GM21786 (cell line): ENCODE measurements at regions not wholly inside any gene's neighbourhood (a gene's known extent, or its start where the extent isn't known, plus 50 kb on each side); places are given as distances from the start of the nearest gene placed in this dataset.
"Not testable (repeated sequence)": the region's sequence is repeated elsewhere in the genome, so short reads cannot be mapped to it uniquely, and the experiment has no call there.

Experiments
- ATAC-seq: cut with Tn5 transposase; IDR thresholded peaks from one replicate; pipeline ENCODE4 v1.9.1; 2021; ENCODE audit not compliant: unreplicated experiment

DNA sequence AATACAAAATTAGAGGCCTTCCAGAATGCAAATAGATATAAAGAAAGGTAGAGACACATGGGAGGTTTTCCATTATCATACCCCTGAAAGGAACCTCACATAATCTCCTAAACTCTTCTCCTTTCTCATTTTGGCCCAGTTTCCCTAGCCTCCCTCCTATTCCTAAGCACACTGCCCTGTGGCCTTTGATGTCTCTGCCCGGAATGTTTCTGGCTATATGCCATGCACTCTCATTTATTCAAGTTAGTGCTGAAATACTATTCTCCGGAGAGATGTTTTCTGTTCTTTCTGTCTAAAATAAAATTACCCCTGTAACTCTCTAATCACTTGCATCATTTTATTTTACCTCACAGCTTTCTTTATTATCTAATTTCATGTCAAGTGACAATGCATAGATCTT, 1287.7 kb downstream of the SLITRK5 start:
- no peak for ATAC-seq

DNA sequence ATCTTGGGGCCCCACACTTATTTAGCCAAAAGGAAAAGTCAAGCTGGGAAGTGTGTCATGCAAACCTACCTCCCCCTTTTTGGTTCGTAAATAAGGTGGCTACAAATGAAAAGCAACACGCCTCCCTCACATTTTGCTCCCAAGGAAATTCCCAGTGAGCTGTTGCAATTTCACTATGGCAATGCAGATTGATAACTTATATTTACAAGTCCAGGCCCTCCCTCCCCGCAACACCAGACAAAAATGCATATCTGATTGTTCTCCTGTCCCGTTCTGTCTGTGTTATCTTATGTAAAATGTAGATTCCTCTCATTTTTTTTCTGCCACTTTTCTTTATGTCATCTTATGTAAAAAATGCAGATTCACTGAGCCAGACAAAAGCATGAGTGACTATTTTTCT, 1305.3 kb downstream of the SLITRK5 start:
- ATAC-seq: no peak

- no peak for ATAC-seq
These were observed 1307.4 kb downstream of the SLITRK5 start for GRCh38 chr13:88978607-88979006.

- ATAC-seq: peak; percentile 61
These were observed 1308.4 kb downstream of the SLITRK5 start for GRCh38 chr13:88979465-88980175.

DNA sequence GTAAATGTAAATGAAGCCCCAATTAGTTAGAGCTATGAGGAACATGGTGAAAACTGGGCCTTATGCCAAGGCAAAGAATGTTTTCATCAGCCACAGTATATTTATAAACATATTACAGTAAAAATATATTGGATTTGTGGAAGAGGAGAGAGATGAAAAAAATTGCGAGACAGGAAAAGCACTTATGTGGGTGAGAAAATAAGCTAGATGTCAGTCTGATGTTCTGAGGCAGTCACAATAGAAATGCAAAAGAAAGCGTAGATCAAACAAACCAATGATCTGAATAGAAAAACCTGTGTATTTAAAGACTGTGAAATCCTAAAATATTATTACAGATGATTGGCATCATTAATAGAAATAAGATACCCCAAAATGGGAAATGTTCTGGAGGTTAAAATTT, 1332.5 kb downstream of the SLITRK5 start:
- ATAC-seq: no peak

DNA sequence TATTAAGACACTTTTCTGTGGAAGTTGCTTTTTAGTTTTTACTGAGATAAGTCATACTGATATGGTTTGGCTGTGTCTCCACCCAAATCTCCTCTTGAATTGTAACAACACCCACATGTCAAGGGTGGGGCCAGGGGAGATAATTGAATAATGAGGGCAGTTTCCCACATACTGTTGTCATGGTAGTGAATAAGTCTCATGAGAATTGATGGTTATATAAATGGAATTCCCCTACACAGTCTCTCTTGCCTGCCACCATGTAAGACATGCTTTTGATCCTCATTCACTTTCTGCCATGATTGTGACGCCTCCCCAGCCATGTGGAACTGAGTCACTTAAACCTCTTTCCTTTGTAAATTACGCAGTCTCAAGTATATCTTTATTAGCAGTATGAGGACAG, 1340.4 kb downstream of the SLITRK5 start:
- ATAC-seq: no peak

- ATAC-seq: no peak
These were observed 1356.6 kb downstream of the SLITRK5 start for GRCh38 chr13:89027694-89028306.

DNA sequence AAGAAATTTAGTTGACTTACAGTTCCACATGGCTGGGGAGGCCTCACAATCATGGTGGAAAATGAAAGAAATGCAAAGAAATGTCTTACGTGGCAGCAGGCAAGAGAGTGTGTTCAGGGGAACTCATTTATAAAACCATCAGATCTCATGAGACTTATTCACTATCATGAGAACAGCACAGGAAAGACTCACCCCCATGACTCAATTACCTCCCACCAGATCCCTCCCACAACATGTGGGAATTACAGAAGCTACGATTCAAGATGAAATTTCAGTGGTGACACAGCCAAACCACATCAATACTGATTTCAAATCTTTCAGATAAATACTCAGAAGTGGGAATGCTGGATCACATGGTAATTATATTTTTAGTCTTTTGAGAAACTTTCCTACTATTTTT, 1357.9 kb downstream of the SLITRK5 start:
- no peak for ATAC-seq

GRCh38 chr13:89034015-89034414, 1362.8 kb downstream of the SLITRK5 start:
- ATAC-seq: no peak

DNA sequence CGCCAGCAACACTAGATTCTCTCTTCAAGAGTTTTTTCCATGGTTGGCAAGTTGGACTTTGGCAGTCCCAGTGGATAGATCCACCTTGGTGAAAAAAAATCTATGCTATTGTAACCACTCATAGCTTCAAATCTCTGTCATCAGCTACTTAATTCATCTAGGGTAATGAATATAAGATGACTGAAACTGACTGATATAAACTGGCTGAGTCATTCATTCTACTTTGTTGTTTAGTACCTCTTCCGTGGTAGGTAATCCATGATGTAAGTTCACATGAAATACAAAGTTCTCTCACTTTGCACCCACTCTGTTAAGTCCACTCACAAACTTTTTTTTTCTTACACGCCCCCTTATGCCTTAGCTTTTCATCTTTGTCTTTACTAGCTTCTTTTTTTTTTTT, 1381.5 kb downstream of the SLITRK5 start:
- ATAC-seq: no peak

- no peak for ATAC-seq
These were observed 1382.2 kb downstream of the SLITRK5 start for GRCh38 chr13:89053418-89053817.

DNA sequence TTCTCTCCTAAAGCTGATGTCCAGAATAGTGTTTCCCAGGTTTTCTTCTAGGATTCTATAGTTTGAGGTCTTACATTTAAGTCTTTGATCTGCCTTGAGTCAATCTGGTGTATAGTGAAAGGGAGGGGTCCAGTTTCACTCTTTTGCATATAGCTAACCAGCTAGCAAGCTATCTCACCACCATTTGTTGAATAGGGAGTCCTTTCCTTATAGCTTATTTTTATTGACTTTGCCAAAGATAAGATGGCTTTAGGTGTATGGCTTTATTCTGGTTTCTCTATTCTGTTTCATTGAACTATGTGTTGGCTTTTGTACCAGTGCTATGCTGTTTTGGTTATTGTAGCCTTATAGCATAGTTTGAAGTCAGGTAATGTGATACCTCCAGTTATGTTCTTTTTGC, 1386.1 kb downstream of the SLITRK5 start:
- no peak for ATAC-seq

- ATAC-seq: no peak
These were observed 1386.7 kb downstream of the SLITRK5 start for GRCh38 chr13:89057862-89058261.

DNA sequence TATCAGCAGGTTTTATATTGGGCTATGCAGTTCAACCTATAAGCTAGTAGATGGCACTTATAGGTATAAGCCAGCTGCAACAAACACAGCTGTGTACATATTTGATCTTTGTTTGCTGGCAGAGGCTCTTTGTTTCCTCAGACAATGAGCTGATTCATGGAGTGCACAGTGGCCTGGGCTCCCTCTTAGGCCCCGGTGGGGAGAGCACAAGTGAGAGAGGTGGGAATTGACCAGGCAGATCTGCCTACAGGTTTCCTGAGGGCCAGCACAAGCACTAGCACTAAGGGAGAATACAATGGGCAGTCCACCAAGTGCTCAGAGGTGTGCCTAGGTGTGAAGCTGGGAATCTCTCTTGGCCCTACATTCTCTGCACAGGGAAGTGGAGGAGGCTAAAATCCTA, 1390.7 kb downstream of the SLITRK5 start:
- ATAC-seq: no peak

DNA sequence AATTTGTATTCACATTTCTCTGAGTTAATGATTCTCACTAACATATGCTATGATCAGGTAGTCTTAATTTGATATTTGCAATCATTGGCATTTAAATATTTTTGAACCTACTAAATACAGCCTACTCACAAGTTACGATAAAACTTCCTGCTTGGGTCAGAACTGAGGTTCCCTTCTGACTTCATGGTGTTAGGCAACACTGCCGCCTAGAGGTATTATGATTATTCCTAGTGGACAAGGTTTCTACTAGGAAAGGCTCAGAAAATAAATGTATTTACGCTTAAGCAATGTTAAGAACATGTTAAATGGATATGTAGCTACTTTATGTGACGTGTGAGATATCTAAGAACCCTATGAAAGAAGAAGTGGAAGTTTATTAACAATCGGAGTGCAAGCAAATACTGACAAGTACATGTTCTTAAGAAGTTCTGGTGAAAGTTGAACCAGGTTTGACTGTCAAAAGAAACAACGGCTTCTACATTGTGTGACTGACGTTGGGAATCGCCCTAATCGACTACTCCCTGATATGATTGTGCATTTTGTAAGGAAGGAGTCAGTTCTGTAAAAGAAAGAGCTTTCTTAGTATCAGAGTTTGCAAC, 1395.8 kb downstream of the SLITRK5 start:
- ATAC-seq: peak; percentile 47

DNA sequence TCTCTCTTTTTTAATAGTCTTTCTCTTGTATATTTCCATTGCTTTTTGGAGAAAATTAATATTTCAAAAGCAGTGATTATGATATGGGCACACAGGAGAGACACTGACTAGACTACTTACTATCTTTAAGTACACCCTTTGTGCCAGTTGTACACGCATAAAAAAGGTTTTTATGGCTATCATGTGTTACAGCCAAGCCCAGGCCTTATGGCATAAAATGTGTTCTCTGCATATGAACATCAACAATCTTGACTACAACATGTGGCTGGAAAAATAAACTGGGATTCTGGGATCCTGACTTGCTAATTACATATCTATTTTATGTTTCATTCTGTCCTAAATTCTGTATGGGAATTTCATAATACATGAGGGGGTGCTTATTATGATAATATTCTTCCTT, 1401.8 kb downstream of the SLITRK5 start:
- ATAC-seq: no peak

- ATAC-seq: no peak
These were observed 1405.5 kb downstream of the SLITRK5 start for GRCh38 chr13:89076622-89077021.

GRCh38 chr13:89082623-89083022, 1411.5 kb downstream of the SLITRK5 start:
- ATAC-seq: no peak

- ATAC-seq: not testable (repeated sequence)
These were observed 1416.9 kb downstream of the SLITRK5 start for GRCh38 chr13:89088107-89088506.

GRCh38 chr13:89097994-89098393, 1426.8 kb downstream of the SLITRK5 start:
- no peak for ATAC-seq

DNA sequence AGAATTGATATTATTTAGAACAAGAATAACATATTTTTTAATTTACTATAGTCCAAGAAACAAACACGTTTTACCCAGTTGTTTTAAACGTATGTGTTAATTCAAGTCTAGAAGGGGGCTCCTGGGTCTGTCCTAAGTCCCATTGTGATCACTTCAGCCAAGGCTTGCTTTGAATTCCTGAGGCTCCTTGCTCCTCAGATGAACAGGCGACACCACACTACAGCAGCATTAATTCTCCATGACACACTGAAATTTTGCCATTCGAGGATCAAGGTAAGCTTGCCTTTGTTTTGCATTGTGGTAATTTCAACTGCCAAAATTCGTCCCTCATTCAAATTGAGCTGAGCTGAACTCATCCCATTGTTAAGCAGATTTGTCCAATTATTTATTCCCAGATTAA, 1442.6 kb downstream of the SLITRK5 start:
- ATAC-seq: no peak

DNA sequence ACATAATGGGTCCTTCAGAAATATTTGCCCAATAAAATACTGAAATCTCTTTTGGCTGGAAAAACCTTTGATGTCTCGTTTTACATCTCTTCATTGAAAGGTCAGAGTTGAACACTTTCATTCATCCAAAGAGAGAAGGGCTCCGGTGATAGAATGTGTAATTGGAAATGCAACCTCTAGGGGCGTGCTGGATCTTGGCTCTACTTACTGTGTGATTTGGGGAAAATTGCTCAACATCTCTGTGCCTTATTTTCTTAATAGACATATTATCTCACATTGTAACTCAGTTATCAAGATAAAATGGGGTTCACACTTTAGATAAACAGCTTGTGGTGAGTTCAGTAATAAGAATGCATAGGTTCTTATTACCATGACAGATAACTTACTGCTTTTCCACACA, 1444.1 kb downstream of the SLITRK5 start:
- ATAC-seq: no peak
